ENCODE measurements at regions not wholly inside any gene's neighbourhood (a gene's known extent, or its start where the extent isn't known, plus 50 kb on each side); places are given as distances from the start of the nearest gene placed in this dataset.

GRCh38 chr14:86646125-86646524, 1116.2 kb downstream of the FLRT2 start:
- Histone ChIP-seq H3K4me1 (no peaks in the 10 kb centered on the region), H3K36me3 (no peaks in the 10 kb centered on the region), H3K27ac (no peak overlapping the region), H3K4me3 (no peak overlapping the region), H3K9me3 (peaks cover 0 to 6% (median 0%) of the 10 kb centered on the region in 3 donors), H3K27me3 (no peaks in the 10 kb centered on the region)
- 72% methylated on average over 5 of the region's 5 CpGs; no CpG with 5 or more reads in 1 of the 2 donors for WGBS, 2 donors
- TF ChIP-seq CTCF (IDR thresholded peaks at IDR 0.05): no peak
- TF ChIP-seq POLR2A (IDR thresholded peaks at IDR 0.05): no peak
- DNase-seq: no peak
- intact Hi-C loops (cut with DNase I): no loop called here

- Histone ChIP-seq H3K27ac (no peak overlapping the region), H3K4me3 (no peak overlapping the region), H3K27me3 (no peaks in the 10 kb centered on the region), H3K9me3 (peaks cover 0 to 6% (median 3%) of the 10 kb centered on the region in 3 donors), H3K4me1 (no peaks in the 10 kb centered on the region), H3K36me3 (no peaks in the 10 kb centered on the region)
- intact Hi-C loops (cut with DNase I): no loop called here
- TF ChIP-seq POLR2A (IDR thresholded peaks at IDR 0.05): no peak
- no peak for TF ChIP-seq CTCF (IDR thresholded peaks at IDR 0.05)
- DNase-seq: no peak
Measured at GRCh38 chr14:86641310-86641709, 1111.4 kb downstream of the FLRT2 start.

GRCh38 chr14:86640288-86640687, 1110.3 kb downstream of the FLRT2 start:
- DNase-seq: no peak

GRCh38 chr14:86639666-86640065, 1109.7 kb downstream of the FLRT2 start:
- H3K27ac ChIP-seq: no peak overlapping the region
- TF ChIP-seq POLR2A (IDR thresholded peaks at IDR 0.05) (no peak), CTCF (IDR thresholded peaks at IDR 0.05) (no peak)
- H3K27me3 ChIP-seq: no peaks in the 10 kb centered on the region
- H3K9me3 ChIP-seq: peaks cover 0 to 6% (median 0%) of the 10 kb centered on the region in 3 donors
- H3K36me3 ChIP-seq: no peaks in the 10 kb centered on the region
- intact Hi-C loops (cut with DNase I): no loop called here
- H3K4me1 ChIP-seq: no peaks in the 10 kb centered on the region
- no peak overlapping the region for H3K4me3 ChIP-seq
- no peak for DNase-seq

More at GRCh38 chr14:86640288-86640687, 1110.3 kb downstream of the FLRT2 start:
- Histone ChIP-seq H3K27ac (no peak overlapping the region), H3K4me1 (no peaks in the 10 kb centered on the region), H3K4me3 (no peak overlapping the region), H3K9me3 (peaks cover 0 to 6% (median 0%) of the 10 kb centered on the region in 3 donors), H3K36me3 (no peaks in the 10 kb centered on the region), H3K27me3 (no peaks in the 10 kb centered on the region)
- no peak for TF ChIP-seq POLR2A (IDR thresholded peaks at IDR 0.05)
- no peak for TF ChIP-seq CTCF (IDR thresholded peaks at IDR 0.05)
- 48 to 61% methylated on average over 3 of the region's 3 CpGs for WGBS, 2 donors
- intact Hi-C loops (cut with DNase I): no loop called here

- intact Hi-C loops (cut with DNase I): no loop called here
- Histone ChIP-seq H3K4me3 (no peak overlapping the region), H3K27me3 (no peaks in the 10 kb centered on the region), H3K27ac (no peak overlapping the region), H3K36me3 (no peaks in the 10 kb centered on the region), H3K4me1 (no peaks in the 10 kb centered on the region), H3K9me3 (peaks cover 0 to 6% (median 0%) of the 10 kb centered on the region in 3 donors)
- no peak for TF ChIP-seq CTCF (IDR thresholded peaks at IDR 0.05)
- TF ChIP-seq POLR2A (IDR thresholded peaks at IDR 0.05): no peak
- no peak for DNase-seq
- WGBS, 2 donors: 71 to 76% methylated on average over 5 of the region's 5 CpGs
Measured at GRCh38 chr14:86639146-86639545, 1109.2 kb downstream of the FLRT2 start.

All from esophagus squamous epithelium (tissue), 5 donors.